Heart right ventricle (tissue), 16 donors: ENCODE measurements at regions not wholly inside any gene's neighbourhood (a gene's known extent, or its start where the extent isn't known, plus 50 kb on each side); places are given as distances from the start of the nearest gene placed in this dataset.

ENCODE experiments used
- ATAC-seq, 8 donors: fragments of 200-7000 bp; cut with Tn5 transposase; one replicate each; pipeline ENCODE4 v1.9.1; 2020; ENCODE audit warnings: mild to moderate bottlenecking in 8 of 8, moderate library complexity in 8 of 8, moderate number of reproducible peaks in 1 of 8
- DNase-seq, 2 donors: peaks; one replicate each; pipeline ENCODE4 v3.0.0-alpha.2; 2020
- H3K27ac ChIP-seq, 10 donors: fragments of 200-600 bp; sonication (generic) in 2 of 10; one replicate each; pipeline versions ENCODE4 v1.5.0 to v1.8.0; 2020 to 2022; ENCODE audit warnings: mild to moderate bottlenecking in 3 of 10
- H3K27me3 ChIP-seq, 7 donors: fragments of 200-600 bp; one replicate each; pipeline ENCODE4 v1.8.0; 2021 to 2022; ENCODE audit warnings: mild to moderate bottlenecking in 2 of 7
- H3K36me3 ChIP-seq, 9 donors: fragments of 200-600 bp; sonication (generic) in 1 of 9; one replicate each; pipeline versions ENCODE4 v1.5.0 to v1.8.0; 2020 to 2022; ENCODE audit warnings: mild to moderate bottlenecking in 2 of 9
- H3K4me1 ChIP-seq, 9 donors: fragments of 200-600 bp; sonication (generic) in 1 of 9; one replicate each; pipeline versions ENCODE4 v1.5.0 to v1.8.0; 2020 to 2022; ENCODE audit warnings: mild to moderate bottlenecking in 4 of 9
- H3K4me3 ChIP-seq, 10 donors: fragments of 200-600 bp; sonication (generic) in 2 of 10; one replicate each; pipeline versions ENCODE4 v1.5.0 to v1.8.0; 2020 to 2022; ENCODE audit warnings: mild to moderate bottlenecking in 7 of 10, moderate library complexity in 2 of 10
- H3K9me3 ChIP-seq, 11 donors: fragments of 200-600 bp in 10 of 11; sonication (generic) in 2 of 11; one replicate each; pipeline versions ENCODE4 v1.5.0 to v1.8.0; 2013 to 2022; ENCODE audit warnings: mild to moderate bottlenecking in 2 of 11, control low read depth in 1 of 11, moderate library complexity in 1 of 11
- WGBS, 2 donors: extraction: QIAGEN DNeasy Blood & Tissue Kit; methylation state at CpG; one replicate each; pipeline ENCODE4 v1.1.7; 2013; ENCODE audit warnings: inconsistent platforms in 1 of 2; 5-methylcytosine and 5-hydroxymethylcytosine counted together
- intact Hi-C, 10 donors: fragments of 100-400 bp; cut with DNase I; formaldehyde crosslinking; loops; one replicate each; pipeline versions ENCODE4 v1.11.1 to v1.14.2; 2022
- TF ChIP-seq, protein P1 (sequence below), 9 donors: fragments of 200-600 bp; sonication (generic) in 2 of 9; IDR thresholded peaks; one replicate each; pipeline versions ENCODE4 v1.5.0 to v1.8.0; 2021 to 2022; ENCODE audit warnings: antibody characterized with exemption in 9 of 9, mild to moderate bottlenecking in 5 of 9, moderate library complexity in 1 of 9
- donor health status: Arrhythmogenic right ventricular cardiomyopathy.
- donor health status: ischemic (EF 13 %, LVEDD 7.1; RV severe dilation, severe dysfunction).
- donor health status: healthy with polysubstance abuse.
- donor health status: DM: no; HTN: yes; CAD: no.
- donor health status: DM: no; HTN: no; CAD: no.
- donor health status: ischemic (EF 25% LVEDD 6.9; RV normal size, moderate dysfunction).
- donor health status: ischemic (EF 25% LVEDD 5.7; RV mildly dilated, moderate dysfunction).
- donor health status: healthy.
- donor health status: DM: yes; HTN: yes; CAD: no.
- donor health status: Ischemic cardiomyopathy.
- donor health status: ischemic (EF 35%, LVEDD 5.7; RV mildly dilated, moderate dysfunction).
- donor health status: nonischemic (EF 11% LVEDD 7.7; RV severe dilation, severe dysfunction).
- donor health status: DM: yes; HTN: yes; CAD: no.
- donor health status: PGD.
- donor health status: ischemic (EF 29% LVEDD 5.4; RV normal size, mild dysfunction).
- donor health status: nonischemic (EF 23%, LVEDD 6.1; RV moderate dilation, normal function).

DNA sequence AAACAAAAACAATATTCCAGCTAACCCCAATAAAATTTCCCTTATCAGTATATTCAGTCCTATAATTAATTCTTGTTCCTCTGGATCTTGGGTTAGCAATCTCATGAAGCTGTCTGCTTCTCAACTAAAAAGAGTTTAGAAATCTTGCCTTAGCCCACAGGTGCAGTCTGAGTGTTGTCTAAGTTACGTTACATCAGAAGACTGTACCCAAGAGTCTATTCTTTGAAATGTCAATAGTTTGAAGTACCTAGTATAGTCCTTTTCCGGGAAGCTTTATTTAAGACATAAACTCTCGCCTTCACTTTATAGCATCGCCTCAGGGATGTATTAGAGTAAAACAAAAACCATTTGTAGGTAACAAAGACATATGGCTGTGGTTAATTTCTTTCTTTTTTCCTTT lies 465.1 kb downstream of the FUT8 start:
- H3K4me1 ChIP-seq: peaks cover 0 to 5% (median 0%) of the 10 kb centered on the region in 9 donors
- 66 to 70% methylated on average over 4 of the region's 4 CpGs for WGBS, 2 donors
- TF ChIP-seq, protein P1, sequence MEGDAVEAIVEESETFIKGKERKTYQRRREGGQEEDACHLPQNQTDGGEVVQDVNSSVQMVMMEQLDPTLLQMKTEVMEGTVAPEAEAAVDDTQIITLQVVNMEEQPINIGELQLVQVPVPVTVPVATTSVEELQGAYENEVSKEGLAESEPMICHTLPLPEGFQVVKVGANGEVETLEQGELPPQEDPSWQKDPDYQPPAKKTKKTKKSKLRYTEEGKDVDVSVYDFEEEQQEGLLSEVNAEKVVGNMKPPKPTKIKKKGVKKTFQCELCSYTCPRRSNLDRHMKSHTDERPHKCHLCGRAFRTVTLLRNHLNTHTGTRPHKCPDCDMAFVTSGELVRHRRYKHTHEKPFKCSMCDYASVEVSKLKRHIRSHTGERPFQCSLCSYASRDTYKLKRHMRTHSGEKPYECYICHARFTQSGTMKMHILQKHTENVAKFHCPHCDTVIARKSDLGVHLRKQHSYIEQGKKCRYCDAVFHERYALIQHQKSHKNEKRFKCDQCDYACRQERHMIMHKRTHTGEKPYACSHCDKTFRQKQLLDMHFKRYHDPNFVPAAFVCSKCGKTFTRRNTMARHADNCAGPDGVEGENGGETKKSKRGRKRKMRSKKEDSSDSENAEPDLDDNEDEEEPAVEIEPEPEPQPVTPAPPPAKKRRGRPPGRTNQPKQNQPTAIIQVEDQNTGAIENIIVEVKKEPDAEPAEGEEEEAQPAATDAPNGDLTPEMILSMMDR (IDR thresholded peaks at IDR 0.05): no peak
- intact Hi-C loops: no loop called here
- no peak for DNase-seq
- no peak overlapping the region for H3K27ac ChIP-seq
- peaks cover 0 to 7% (median 0%) of the 10 kb centered on the region in 7 donors for H3K27me3 ChIP-seq
- peaks cover 0 to 25% (median 0%) of the 10 kb centered on the region in 11 donors for H3K9me3 ChIP-seq
- ATAC-seq: no peak
- H3K36me3 ChIP-seq: no peaks in the 10 kb centered on the region
- H3K4me3 ChIP-seq: no peak overlapping the region

DNA sequence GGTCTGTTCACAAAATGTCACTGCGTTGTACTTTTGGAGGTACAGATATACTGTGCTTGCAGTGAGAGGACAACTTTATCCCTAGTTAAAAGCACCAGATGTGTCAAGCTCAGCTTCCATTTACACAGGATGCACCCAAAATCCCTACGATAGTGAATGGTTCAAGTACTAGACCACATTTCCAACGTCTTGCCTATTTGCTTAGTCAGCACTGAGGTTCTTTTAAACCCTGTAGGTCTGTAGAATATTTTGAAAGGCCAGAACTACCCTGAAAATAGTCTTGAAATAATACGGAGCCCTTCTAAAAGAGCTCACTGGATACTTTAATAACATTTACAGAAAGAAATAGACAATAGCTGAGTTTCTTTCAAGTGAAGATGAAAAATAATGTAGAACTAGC lies 466.1 kb downstream of the FUT8 start:
- peaks cover 0 to 28% (median 0%) of the 10 kb centered on the region in 11 donors for H3K9me3 ChIP-seq
- intact Hi-C loops: no loop called here
- H3K27me3 ChIP-seq: peaks cover 0 to 7% (median 0%) of the 10 kb centered on the region in 7 donors
- H3K4me3 ChIP-seq: no peak overlapping the region
- no peaks in the 10 kb centered on the region for H3K36me3 ChIP-seq
- DNase-seq (no peak), ATAC-seq (no peak)
- TF ChIP-seq, protein P1 (IDR thresholded peaks at IDR 0.05): no peak
- peaks cover 0 to 5% (median 0%) of the 10 kb centered on the region in 9 donors for H3K4me1 ChIP-seq
- 75 to 78% methylated on average over 4 of the region's 4 CpGs for WGBS, 2 donors
- H3K27ac ChIP-seq: no peak overlapping the region

DNA sequence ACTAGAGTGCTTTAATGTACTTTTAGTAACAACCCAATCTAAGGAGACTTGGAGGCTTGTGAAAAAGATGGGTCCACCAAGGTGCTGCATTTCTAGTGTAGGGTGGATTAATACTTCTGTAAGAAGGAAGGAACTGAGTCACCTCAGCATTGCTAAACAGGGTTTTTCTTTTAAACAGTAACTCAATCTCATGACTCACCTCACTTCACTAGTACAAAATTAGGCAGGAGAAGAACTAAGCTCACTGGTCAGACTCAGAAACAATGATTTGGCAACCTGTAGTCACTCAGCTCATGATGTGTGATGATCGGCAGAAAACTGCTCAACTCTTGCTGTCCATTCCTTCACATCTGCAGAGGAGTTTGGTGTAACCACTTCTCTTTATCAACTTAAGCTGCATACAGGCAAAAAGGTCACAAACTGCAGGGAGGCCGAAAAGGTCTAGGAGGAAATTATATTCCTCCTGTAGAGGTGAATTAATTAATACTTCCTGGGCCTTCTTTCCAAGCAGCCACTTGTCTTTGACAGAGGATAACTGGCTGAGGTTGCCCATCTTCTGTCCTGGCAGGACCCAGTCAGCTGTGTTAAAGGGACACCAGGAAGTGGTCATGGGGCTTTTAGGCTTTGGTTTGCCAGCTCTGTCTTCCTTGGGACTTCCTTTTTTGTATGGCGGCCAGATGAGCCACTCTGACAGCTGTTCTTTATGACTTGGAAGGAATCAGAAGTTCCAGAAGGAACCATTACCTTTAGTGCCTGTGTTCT lies 466.9 kb downstream of the FUT8 start:
- WGBS, 2 donors: 75 to 81% methylated on average over 3 of the region's 3 CpGs
- H3K9me3 ChIP-seq: peaks cover 0 to 28% (median 0%) of the 10 kb centered on the region in 11 donors
- ATAC-seq: no peak

DNA sequence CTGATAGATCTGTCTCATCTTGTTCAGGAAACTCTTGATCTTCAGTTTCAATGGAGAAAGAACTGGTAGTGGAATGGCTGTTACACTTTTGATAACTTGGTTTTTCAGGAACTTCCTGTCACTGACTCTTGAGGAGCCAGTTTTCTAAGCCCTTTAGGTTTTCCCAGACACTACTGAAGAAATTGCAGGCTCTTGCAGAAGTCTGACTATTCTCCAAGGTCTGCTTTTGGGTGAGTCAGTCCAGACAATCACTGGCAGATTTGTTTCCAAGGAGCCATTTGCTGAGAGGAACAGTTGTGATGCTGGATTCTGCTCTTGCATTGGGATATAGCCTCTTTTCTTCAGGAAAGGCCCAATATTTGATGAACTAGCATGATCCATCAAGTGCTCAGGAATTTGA lies 468.0 kb downstream of the FUT8 start:
- intact Hi-C loops: no loop called here

More for the DNA sequence above, 466.9 kb downstream of the FUT8 start:
- Histone ChIP-seq H3K27me3 (peaks cover 0 to 7% (median 0%) of the 10 kb centered on the region in 7 donors), H3K4me1 (peaks cover 0 to 5% (median 0%) of the 10 kb centered on the region in 9 donors), H3K4me3 (no peak overlapping the region), H3K27ac (no peak overlapping the region), H3K36me3 (no peaks in the 10 kb centered on the region)
- DNase-seq: no peak
- intact Hi-C loops: no loop called here
- TF ChIP-seq, protein P1 (IDR thresholded peaks at IDR 0.05): no peak

More for the DNA sequence above, 468.0 kb downstream of the FUT8 start:
- ATAC-seq (no peak), DNase-seq (no peak)
- H3K36me3 ChIP-seq: no peaks in the 10 kb centered on the region
- H3K27ac ChIP-seq: no peak overlapping the region
- no peak overlapping the region for H3K4me3 ChIP-seq
- TF ChIP-seq, protein P1 (IDR thresholded peaks at IDR 0.05): no peak
- peaks cover 0 to 5% (median 0%) of the 10 kb centered on the region in 9 donors for H3K4me1 ChIP-seq
- peaks cover 0 to 5% (median 0%) of the 10 kb centered on the region in 7 donors for H3K27me3 ChIP-seq
- H3K9me3 ChIP-seq: peaks cover 0 to 18% (median 0%) of the 10 kb centered on the region in 11 donors
